IMR-90 (cell line): ENCODE measurements at regions not wholly inside any gene's neighbourhood (a gene's known extent, or its start where the extent isn't known, plus 50 kb on each side); places are given as distances from the start of the nearest gene placed in this dataset.

Source experiments
- ATAC-seq: fragments of 200-7000 bp; cut with Tn5 transposase; 2 replicates; pipeline ENCODE4 v1.9.1; 2020; ENCODE audit warnings: low read depth, mild to moderate bottlenecking, moderate library complexity
- BruUV-seq: library from RNA; stranded (reverse); fragments of 400-500 nt; replicated peaks from 2 replicates; lab custom pipeline; 2021; lab: Mats Ljungman, UMichigan
- CTCF ChIA-PET: fragments of 300-600 bp; formaldehyde crosslinking; extraction: SDS; loops from one replicate; lab custom pipeline; 2021; ENCODE audit warnings: antibody characterized with exemption; lab: Yijun Ruan, JAX
- POLR2A ChIA-PET: fragments of 300-600 bp; sonication (Branson Sonifier 250); formaldehyde crosslinking; loops from one replicate; lab custom pipeline; 2022; ENCODE audit warnings: antibody characterized with exemption; ENCODE audit not compliant: unreplicated experiment; lab: Charles Lee
- DNase-seq: peaks from one replicate; pipeline ENCODE4 v3.0.0; 2013
- H2AFZ ChIP-seq: replicated peaks from 2 replicates; pipeline ENCODE3; 2013; ENCODE audit warnings: low read length, mild to moderate bottlenecking; ENCODE audit not compliant: poor library complexity
- H2AK5ac ChIP-seq: 2 replicates; pipeline ENCODE4 v1.6.1; 2013; ENCODE audit warnings: low read depth, low read length, inconsistent platforms
- H2AK9ac ChIP-seq: replicated peaks from 2 replicates; pipeline ENCODE3; 2013; ENCODE audit warnings: mild to moderate bottlenecking, low read depth, low read length, moderate library complexity; ENCODE audit not compliant: poor library complexity
- H2BK120ac ChIP-seq: 2 replicates; pipeline ENCODE4 v1.6.1; 2013; ENCODE audit warnings: low read depth, low read length, inconsistent platforms
- H2BK15ac ChIP-seq: 3 replicates; pipeline ENCODE4 v1.6.1; 2013; ENCODE audit warnings: low read depth, low read length, inconsistent platforms
- H2BK20ac ChIP-seq: 2 replicates; pipeline ENCODE4 v1.6.1; 2013; ENCODE audit warnings: low read depth, mild to moderate bottlenecking, inconsistent platforms, low read length, moderate library complexity
- H2BK5ac ChIP-seq: 2 replicates; pipeline ENCODE4 v1.6.1; 2013; ENCODE audit warnings: mild to moderate bottlenecking, low read depth, low read length, inconsistent platforms; ENCODE audit not compliant: poor library complexity, severe bottlenecking
- H3K14ac ChIP-seq: replicated peaks from 2 replicates; pipeline ENCODE4 v1.6.1; 2013; ENCODE audit warnings: low read depth, low read length, inconsistent platforms
- H3K18ac ChIP-seq: 2 replicates; pipeline ENCODE4 v1.6.1; 2013; ENCODE audit warnings: low read depth, low read length, control low read depth
- H3K23ac ChIP-seq: 2 replicates; pipeline ENCODE4 v1.6.1; 2013; ENCODE audit warnings: low read depth, low read length, inconsistent platforms
- H3K27ac ChIP-seq: 2 replicates; pipeline ENCODE4 v1.5.1; 2013; ENCODE audit warnings: mild to moderate bottlenecking, control low read depth, low read length; ENCODE audit not compliant: insufficient read depth
- H3K27me3 ChIP-seq: 2 replicates; pipeline ENCODE4 v1.6.1; 2013; ENCODE audit warnings: low read length; ENCODE audit not compliant: control insufficient read depth, insufficient read depth
- H3K36me3 ChIP-seq: 2 replicates; pipeline ENCODE4 v1.6.1; 2013; ENCODE audit warnings: low read length, mixed read lengths; ENCODE audit not compliant: control insufficient read depth, insufficient read depth
- H3K4ac ChIP-seq: 2 replicates; pipeline ENCODE4 v1.6.1; 2013; ENCODE audit warnings: low read depth, low read length, inconsistent platforms
- H3K4me1 ChIP-seq: 2 replicates; pipeline ENCODE4 v1.6.1; 2013; ENCODE audit warnings: low read length, mixed read lengths; ENCODE audit not compliant: control insufficient read depth, insufficient read depth
- H3K4me2 ChIP-seq: 2 replicates; pipeline ENCODE4 v1.6.1; 2013; ENCODE audit warnings: low read depth, mild to moderate bottlenecking, control low read depth, low read length, moderate library complexity
- H3K4me3 ChIP-seq: 2 replicates; pipeline ENCODE4 v1.5.1; 2013; ENCODE audit warnings: low read depth, mild to moderate bottlenecking, control low read depth, low read length, moderate library complexity; ENCODE audit not compliant: insufficient read depth
- H3K56ac ChIP-seq: 2 replicates; pipeline ENCODE4 v1.6.1; 2013; ENCODE audit warnings: low read length, inconsistent platforms; ENCODE audit not compliant: insufficient read depth; ENCODE audit errors: extremely low read depth
- H3K79me1 ChIP-seq, 2 experiments: 2 replicates each; pipeline ENCODE4 v1.6.1; 2013; ENCODE audit warnings: low read length in 2 of 2, inconsistent platforms in 1 of 2, low read depth in 1 of 2
- H3K9ac ChIP-seq: 2 replicates; pipeline ENCODE4 v1.6.1; 2013; ENCODE audit warnings: low read depth, low read length, control low read depth
- H3K9me1 ChIP-seq: 2 replicates; pipeline ENCODE4 v1.6.1; 2013; ENCODE audit warnings: low read length, inconsistent platforms; ENCODE audit not compliant: insufficient read depth
- H3K9me3 ChIP-seq: 2 replicates; pipeline ENCODE4 v1.6.1; 2013; ENCODE audit warnings: low read length; ENCODE audit not compliant: control insufficient read depth, insufficient read depth
- H4K20me1 ChIP-seq: 2 replicates; pipeline ENCODE4 v1.6.1; 2013; ENCODE audit warnings: low read length, inconsistent platforms; ENCODE audit not compliant: insufficient read depth
- H4K5ac ChIP-seq: 2 replicates; pipeline ENCODE4 v1.6.1; 2013; ENCODE audit warnings: mild to moderate bottlenecking, low read depth, low read length, control low read depth
- H4K8ac ChIP-seq, 2 experiments: 2 replicates each; pipeline ENCODE4 v1.6.1; 2013; ENCODE audit warnings: low read depth in 2 of 2, low read length in 2 of 2, control low read depth in 1 of 2, inconsistent platforms in 1 of 2
- H4K91ac ChIP-seq: 2 replicates; pipeline ENCODE4 v1.6.1; 2013; ENCODE audit warnings: low read depth, low read length, inconsistent platforms; ENCODE audit not compliant: insufficient read depth
- BHLHE40 ChIP-seq: fragments of 150-350 bp; IDR thresholded peaks from 2 replicates; pipeline ENCODE4 v1.6.1; 2016; ENCODE audit warnings: mild to moderate bottlenecking, low read depth, low read length
- CEBPB ChIP-seq: IDR thresholded peaks from 2 replicates; pipeline ENCODE4 v1.6.1; 2012; ENCODE audit warnings: low read depth, low read length, improper control_type of control experiment
- CHD1 ChIP-seq: IDR thresholded peaks from 2 replicates; pipeline ENCODE4 v1.6.1; 2012; ENCODE audit warnings: low read depth, low read length, improper control_type of control experiment
- CTCF ChIP-seq: conservative IDR thresholded peaks from 2 replicates; pipeline ENCODE4 v1.5.1; 2012; ENCODE audit warnings: mild to moderate bottlenecking, low read depth, low read length, improper control_type of control experiment
- ELK1 ChIP-seq: fragments of 150-350 bp; IDR thresholded peaks from 2 replicates; pipeline ENCODE4 v1.6.1; 2016; ENCODE audit warnings: low read depth, mild to moderate bottlenecking, low read length, moderate library complexity, borderline replicate concordance
- FOS ChIP-seq: fragments of 150-350 bp; IDR thresholded peaks from 2 replicates; pipeline ENCODE4 v1.6.1; 2016; ENCODE audit warnings: low read depth, low read length
- MAFK ChIP-seq: IDR thresholded peaks from 2 replicates; pipeline ENCODE4 v1.6.1; 2012; ENCODE audit warnings: low read depth, low read length, improper control_type of control experiment
- MAZ ChIP-seq: IDR thresholded peaks from 2 replicates; pipeline ENCODE4 v1.6.1; 2012; ENCODE audit warnings: low read depth, mild to moderate bottlenecking, low read length, improper control_type of control experiment, moderate library complexity, borderline replicate concordance
- MXI1 ChIP-seq: IDR thresholded peaks from 2 replicates; pipeline ENCODE4 v1.6.1; 2012; ENCODE audit warnings: low read depth, mild to moderate bottlenecking, low read length, moderate library complexity, borderline replicate concordance
- NFE2L2 ChIP-seq: fragments of 150-350 bp; IDR thresholded peaks from 2 replicates; pipeline ENCODE4 v1.6.1; 2016; ENCODE audit warnings: low read depth, mild to moderate bottlenecking, low read length
- POLR2A ChIP-seq: IDR thresholded peaks from 2 replicates; pipeline ENCODE4 v1.6.1; 2012; ENCODE audit warnings: mild to moderate bottlenecking, low read depth, low read length
- RAD21 ChIP-seq: IDR thresholded peaks from 2 replicates; pipeline ENCODE4 v1.6.1; 2012; ENCODE audit warnings: low read length, improper control_type of control experiment
- RCOR1 ChIP-seq: IDR thresholded peaks from 2 replicates; pipeline ENCODE4 v1.6.1; 2012; ENCODE audit warnings: mild to moderate bottlenecking, low read length, improper control_type of control experiment; ENCODE audit not compliant: insufficient replicate concordance
- RFX5 ChIP-seq: IDR thresholded peaks from 2 replicates; pipeline ENCODE4 v1.8.0; 2012; ENCODE audit warnings: low read depth, mild to moderate bottlenecking, low read length, moderate library complexity
- SMC3 ChIP-seq: fragments of 150-350 bp; IDR thresholded peaks from 2 replicates; pipeline ENCODE4 v1.6.1; 2016; ENCODE audit warnings: low read depth, mild to moderate bottlenecking, antibody characterized with exemption, low read length, moderate library complexity
- USF2 ChIP-seq: fragments of 150-350 bp; IDR thresholded peaks from 2 replicates; pipeline ENCODE4 v1.6.1; 2017; ENCODE audit warnings: mild to moderate bottlenecking, antibody characterized with exemption, low read length, low read depth
- WGBS, 2 experiments: methylation state at CpG; one replicate each; pipeline versions ENCODE4 v1.1.5 to v1.1.7; 2013; ENCODE audit warnings: missing lambda C conversion rate in 2 of 2; ENCODE audit not compliant: insufficient read length in 1 of 2; ENCODE audit errors: extremely low coverage in 2 of 2; 5-methylcytosine and 5-hydroxymethylcytosine counted together
- dilution Hi-C: fragments of 300-500 bp; cut with HindIII; formaldehyde crosslinking; loops from one replicate; pipeline ENCODE4 v1.14.3; 2018; ENCODE audit warnings: low sequenced_read_pairs; ENCODE audit not compliant: unreplicated experiment
- in situ Hi-C: fragments of 300-500 bp; cut with MboI; formaldehyde crosslinking; loops from 3 replicates; pipeline ENCODE4 v1.14.3; 2019; ENCODE audit warnings: low sequenced_read_pairs, inconsistent platforms, mixed read lengths
- intact Hi-C: fragments of 100-400 bp; cut with micrococcal nuclease; formaldehyde crosslinking; loops from 2 replicates; pipeline ENCODE4 v1.10.0; 2022

- H2AK9ac ChIP-seq, result no peak overlapping the region
- no peak overlapping the region for H3K18ac ChIP-seq
- POLR2A ChIA-PET, result no interaction called here
- no peak overlapping the region for H3K23ac ChIP-seq
- H3K9me1 ChIP-seq, result no peaks in the 10 kb centered on the region
- no peak for ATAC-seq
- no peak overlapping the region for H2BK20ac ChIP-seq
- dilution Hi-C loops (no loop called here), in situ Hi-C loops (no loop called here), intact Hi-C loops (no loop called here)
- H3K27me3 ChIP-seq, result no peaks in the 10 kb centered on the region
- H3K36me3 ChIP-seq, result no peaks in the 10 kb centered on the region
- no peak overlapping the region for H3K27ac ChIP-seq
- H4K20me1 ChIP-seq, result no peaks in the 10 kb centered on the region
- TF ChIP-seq MAZ, result no peak
- TF ChIP-seq RCOR1, result no peak
- no peak for TF ChIP-seq CEBPB
- no peak for TF ChIP-seq FOS
- TF ChIP-seq CHD1, result no peak
- no peak for TF ChIP-seq RFX5
- no peak for TF ChIP-seq CTCF
- no peak for TF ChIP-seq USF2
- no peak for TF ChIP-seq MXI1
- no peak for TF ChIP-seq ELK1
- no peak for TF ChIP-seq POLR2A
- TF ChIP-seq SMC3, result no peak
- TF ChIP-seq BHLHE40, result no peak
- TF ChIP-seq RAD21, result no peak
- no peak for TF ChIP-seq MAFK
- TF ChIP-seq NFE2L2, result no peak
- H4K5ac ChIP-seq, result no peak overlapping the region
- CTCF ChIA-PET, result no interaction called here
- no peak for DNase-seq
- H3K9me3 ChIP-seq, result peaks cover 14% of the 10 kb centered on the region
- WGBS, 2 experiments, result no CpG with 5 or more reads among the region's 3 CpGs
- no peak overlapping the region for H3K56ac ChIP-seq
- H3K4me3 ChIP-seq, result no peak overlapping the region
- no peak overlapping the region for H2AK5ac ChIP-seq
- H3K14ac ChIP-seq, result no peak overlapping the region
- no peak overlapping the region for H3K4me2 ChIP-seq
- no peaks in the 10 kb centered on the region for H3K79me1 ChIP-seq
- H3K4me1 ChIP-seq, result no peaks in the 10 kb centered on the region
- BruUV-seq, result no TSS peak
- H2AFZ ChIP-seq, result no peak overlapping the region
- H3K4ac ChIP-seq, result no peak overlapping the region
- H2BK5ac ChIP-seq, result no peak overlapping the region
- no peak overlapping the region for H4K8ac ChIP-seq
- H2BK120ac ChIP-seq, result no peak overlapping the region
- H3K9ac ChIP-seq, result no peak overlapping the region
- no peak overlapping the region for H4K91ac ChIP-seq
- no peak overlapping the region for H2BK15ac ChIP-seq
Observed at GRCh38 chr2:79432731-79433146, 80.1 kb upstream of the CTNNA2 start.
